HCT116 (cell line): ENCODE measurements at regions not wholly inside any gene's neighbourhood (a gene's known extent, or its start where the extent isn't known, plus 50 kb on each side); places are given as distances from the start of the nearest gene placed in this dataset.

Source experiments
- ATAC-seq: fragments of 200-7000 bp; cut with Tn5 transposase; 2 replicates; pipeline ENCODE4 v1.9.1; 2020; ENCODE audit warnings: mild to moderate bottlenecking, moderate library complexity
- BruUV-seq: library from RNA; stranded (reverse); fragments of 400-500 nt; replicated peaks from 2 replicates; lab custom pipeline; 2021; lab: Mats Ljungman, UMichigan
- CTCF ChIA-PET: fragments of 300-600 bp; sonication (Branson Sonifier 250); formaldehyde crosslinking; loops from one replicate; lab custom pipeline; 2021; ENCODE audit warnings: antibody characterized with exemption; lab: Charles Lee
- POLR2A ChIA-PET: fragments of 300-600, 350-600 bp; sonication (Branson Sonifier 250); formaldehyde crosslinking; loops from one replicate; lab custom pipeline; 2021; ENCODE audit warnings: antibody characterized with exemption; lab: Charles Lee
- RAD21 ChIA-PET, 2 experiments: fragments of 300-600 bp; sonication (Branson Sonifier 250); formaldehyde crosslinking; loops; one replicate each; lab custom pipeline; 2023; ENCODE audit warnings: low total read pairs in 2 of 2; ENCODE audit not compliant: uncharacterized antibody in 2 of 2, unreplicated experiment in 2 of 2, low non-redundant PET in 1 of 2; lab: Charles Lee
- DNase-seq: peaks from one replicate; pipeline ENCODE4 v3.0.0-alpha.2; 2010; ENCODE audit warnings: low read depth, low spot score
- H2AFZ ChIP-seq: fragments of 200-600 bp; shearing (Covaris generic), sonication (generic); 2 replicates; pipeline ENCODE4 v1.6.1; 2017; ENCODE audit warnings: low read depth, mixed run types, mixed read lengths, antibody characterized with exemption, low read length; ENCODE audit not compliant: poor library complexity, severe bottlenecking
- H3K27ac ChIP-seq: 2 replicates; pipeline ENCODE4 v1.5.1; 2012; ENCODE audit warnings: low read depth, low read length
- H3K27me3 ChIP-seq: fragments of 200-600 bp; sonication (generic); 2 replicates; pipeline ENCODE4 v1.6.1; 2016; ENCODE audit warnings: mixed run types, low read length, mixed read lengths; ENCODE audit not compliant: insufficient read depth
- H3K36me3 ChIP-seq, 2 experiments: fragments of 200-500 bp in 1 of 2; fragments of 200-600 bp in 1 of 2; sonication (Bioruptor generic) in 1 of 2; sonication (generic) in 1 of 2; 2 replicates each; pipeline versions ENCODE4 v1.5.1 to v1.6.1; 2014 to 2016; ENCODE audit warnings: low read length in 2 of 2, inconsistent platforms in 1 of 2, mixed read lengths in 1 of 2, mixed run types in 1 of 2; ENCODE audit not compliant: insufficient read depth in 2 of 2, control insufficient read depth in 1 of 2
- H3K4me1 ChIP-seq, 2 experiments: fragments of 200-600 bp in 1 of 2; sonication (generic) in 1 of 2; 2 replicates each; pipeline versions ENCODE4 v1.5.1 to v1.6.1; 2012 to 2017; ENCODE audit warnings: low read length in 2 of 2, inconsistent platforms in 1 of 2, mild to moderate bottlenecking in 1 of 2, mixed read lengths in 1 of 2, mixed run types in 1 of 2, moderate library complexity in 1 of 2; ENCODE audit not compliant: insufficient read depth in 2 of 2, control insufficient read depth in 1 of 2
- H3K4me2 ChIP-seq: fragments of 200-600 bp; sonication (generic); 2 replicates; pipeline ENCODE4 v1.6.1; 2017; ENCODE audit warnings: mixed run types, low read length, mixed read lengths
- H3K4me3 ChIP-seq, 2 experiments: fragments of 200-600 bp in 1 of 2; sonication (generic) in 1 of 2; replicated peaks in 1 of 2; 2 replicates each; pipeline ENCODE4 v1.5.1; 2011 to 2016; ENCODE audit warnings: low read length in 2 of 2, control low read depth in 1 of 2, low read depth in 1 of 2, mild to moderate bottlenecking in 1 of 2, mixed read lengths in 1 of 2, mixed run types in 1 of 2
- H3K79me2 ChIP-seq: fragments of 200-600 bp; sonication (generic); 2 replicates; pipeline ENCODE4 v1.6.1; 2017; ENCODE audit warnings: mild to moderate bottlenecking, mixed run types, low read length, moderate library complexity, mixed read lengths; ENCODE audit not compliant: insufficient read depth
- H3K9ac ChIP-seq: fragments of 200-600 bp; sonication (generic); 2 replicates; pipeline ENCODE4 v1.6.1; 2016; ENCODE audit warnings: low read length, mixed read lengths
- H3K9me2 ChIP-seq: fragments of 200-600 bp; sonication (generic), shearing (Covaris generic); 2 replicates; pipeline ENCODE4 v1.6.1; 2017; ENCODE audit warnings: mixed run types, mild to moderate bottlenecking, moderate library complexity; ENCODE audit not compliant: insufficient read depth
- H3K9me3 ChIP-seq, 2 experiments: fragments of 200-500 bp in 1 of 2; fragments of 200-600 bp in 1 of 2; sonication (Bioruptor generic) in 1 of 2; sonication (generic) in 1 of 2; 2 replicates each; pipeline ENCODE4 v1.6.1; 2014 to 2017; ENCODE audit warnings: low read length in 2 of 2, mixed read lengths in 2 of 2, inconsistent platforms in 1 of 2, low read depth in 1 of 2, mild to moderate bottlenecking in 1 of 2, mixed run types in 1 of 2, moderate library complexity in 1 of 2; ENCODE audit not compliant: control insufficient read depth in 1 of 2, insufficient read depth in 1 of 2
- H4K20me1 ChIP-seq: fragments of 200-600 bp; sonication (generic), shearing (Covaris generic); 2 replicates; pipeline ENCODE4 v1.6.1; 2017; ENCODE audit warnings: mixed run types, mild to moderate bottlenecking, moderate library complexity; ENCODE audit not compliant: insufficient read depth
- CEBPB ChIP-seq: IDR thresholded peaks from 2 replicates; pipeline ENCODE4 v1.6.1; 2012; ENCODE audit warnings: low read depth
- EGR1 ChIP-seq: IDR thresholded peaks from 2 replicates; pipeline ENCODE4 v1.6.1; 2012; ENCODE audit warnings: low read depth
- ELF1 ChIP-seq: IDR thresholded peaks from 2 replicates; pipeline ENCODE4 v1.6.1; 2012; ENCODE audit warnings: low read depth, borderline replicate concordance
- FOSL1 ChIP-seq: IDR thresholded peaks from 2 replicates; pipeline ENCODE4 v1.6.1; 2012; ENCODE audit warnings: low read depth
- JUND ChIP-seq: IDR thresholded peaks from 2 replicates; pipeline ENCODE4 v1.6.1; 2012
- ZNF274 ChIP-seq: fragments of 200-500 bp; sonication (Bioruptor generic); IDR thresholded peaks from 2 replicates; pipeline ENCODE4 v1.6.1; 2014; ENCODE audit warnings: mild to moderate bottlenecking, low read depth, low read length, inconsistent platforms
- intact Hi-C: fragments of 100-400 bp; cut with micrococcal nuclease; formaldehyde crosslinking; loops from 2 replicates; pipeline ENCODE4 v1.10.0; 2022
- TF ChIP-seq, protein P1 (sequence below): IDR thresholded peaks from 2 replicates; pipeline ENCODE4 v1.6.1; 2011; ENCODE audit warnings: mild to moderate bottlenecking, low read length, moderate library complexity; ENCODE audit not compliant: insufficient replicate concordance; ENCODE audit errors: extremely low read depth
- TF ChIP-seq, protein P2 (sequence below), 3 experiments: fragments of 200-600 bp in 1 of 3; sonication (generic) in 1 of 3; IDR thresholded peaks in 2 of 3; conservative IDR thresholded peaks in 1 of 3; 2 replicates each; pipeline ENCODE4 v1.5.1; 2012 to 2017; ENCODE audit warnings: low read depth in 2 of 3, low read length in 2 of 3, antibody characterized with exemption in 1 of 3, borderline replicate concordance in 1 of 3, control low read depth in 1 of 3, mild to moderate bottlenecking in 1 of 3, mixed read lengths in 1 of 3, mixed run types in 1 of 3, moderate library complexity in 1 of 3; ENCODE audit not compliant: insufficient read depth in 1 of 3

- TF ChIP-seq, protein P1, sequence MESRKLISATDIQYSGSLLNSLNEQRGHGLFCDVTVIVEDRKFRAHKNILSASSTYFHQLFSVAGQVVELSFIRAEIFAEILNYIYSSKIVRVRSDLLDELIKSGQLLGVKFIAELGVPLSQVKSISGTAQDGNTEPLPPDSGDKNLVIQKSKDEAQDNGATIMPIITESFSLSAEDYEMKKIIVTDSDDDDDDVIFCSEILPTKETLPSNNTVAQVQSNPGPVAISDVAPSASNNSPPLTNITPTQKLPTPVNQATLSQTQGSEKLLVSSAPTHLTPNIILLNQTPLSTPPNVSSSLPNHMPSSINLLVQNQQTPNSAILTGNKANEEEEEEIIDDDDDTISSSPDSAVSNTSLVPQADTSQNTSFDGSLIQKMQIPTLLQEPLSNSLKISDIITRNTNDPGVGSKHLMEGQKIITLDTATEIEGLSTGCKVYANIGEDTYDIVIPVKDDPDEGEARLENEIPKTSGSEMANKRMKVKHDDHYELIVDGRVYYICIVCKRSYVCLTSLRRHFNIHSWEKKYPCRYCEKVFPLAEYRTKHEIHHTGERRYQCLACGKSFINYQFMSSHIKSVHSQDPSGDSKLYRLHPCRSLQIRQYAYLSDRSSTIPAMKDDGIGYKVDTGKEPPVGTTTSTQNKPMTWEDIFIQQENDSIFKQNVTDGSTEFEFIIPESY, result no peak
- no peak for TF ChIP-seq JUND
- no peak for TF ChIP-seq FOSL1
These were observed 82.2 kb upstream of the THBS1 start (continued) for GRCh38 chr15:39498629-39499028.

DNA sequence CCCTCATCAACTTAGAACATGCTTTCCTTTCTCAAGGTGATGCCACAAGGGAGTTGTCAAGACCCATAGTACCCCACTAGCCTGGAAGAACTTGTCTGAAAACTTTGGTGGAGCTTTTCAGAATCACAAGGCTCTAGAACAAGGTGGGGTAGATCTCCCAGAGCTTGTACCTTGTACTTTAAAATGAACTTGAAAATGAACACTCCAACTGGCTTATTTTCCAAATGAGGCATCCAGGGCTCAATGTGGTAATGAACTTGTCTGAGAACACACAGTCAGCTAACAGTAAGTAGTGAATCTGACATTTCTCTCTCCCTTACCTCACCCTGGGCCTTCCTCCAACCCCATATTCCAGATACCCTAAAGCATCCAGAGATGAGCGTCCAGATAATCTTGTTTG lies 81.8 kb upstream of the THBS1 start:
- ATAC-seq, result no peak
- Histone ChIP-seq H3K27ac (no peak overlapping the region), H3K9me2 (no peaks in the 10 kb centered on the region), H3K4me3 (no peak overlapping the region), H3K4me2 (no peak overlapping the region), H3K9me3 (no peaks in the 10 kb centered on the region), H3K27me3 (0 out of 2 replicates have a peak, but pooled peaks cover 3% of the 10 kb centered on the region), H2AFZ (no peak overlapping the region), H4K20me1 (no peaks in the 10 kb centered on the region), H3K9ac (no peak overlapping the region), H3K79me2 (no peaks in the 10 kb centered on the region), H3K4me1 (no peaks in the 10 kb centered on the region)
- BruUV-seq, result no TSS peak
- RAD21 ChIA-PET, result no interaction called here
- intact Hi-C loops, result no loop called here
- DNase-seq, result no peak
- CTCF ChIA-PET, result no interaction called here
- no peak for TF ChIP-seq ELF1
- TF ChIP-seq JUND, result no peak
- no peak for TF ChIP-seq EGR1
- no peak for TF ChIP-seq CEBPB
- no peak for TF ChIP-seq ZNF274
- TF ChIP-seq, protein P2, sequence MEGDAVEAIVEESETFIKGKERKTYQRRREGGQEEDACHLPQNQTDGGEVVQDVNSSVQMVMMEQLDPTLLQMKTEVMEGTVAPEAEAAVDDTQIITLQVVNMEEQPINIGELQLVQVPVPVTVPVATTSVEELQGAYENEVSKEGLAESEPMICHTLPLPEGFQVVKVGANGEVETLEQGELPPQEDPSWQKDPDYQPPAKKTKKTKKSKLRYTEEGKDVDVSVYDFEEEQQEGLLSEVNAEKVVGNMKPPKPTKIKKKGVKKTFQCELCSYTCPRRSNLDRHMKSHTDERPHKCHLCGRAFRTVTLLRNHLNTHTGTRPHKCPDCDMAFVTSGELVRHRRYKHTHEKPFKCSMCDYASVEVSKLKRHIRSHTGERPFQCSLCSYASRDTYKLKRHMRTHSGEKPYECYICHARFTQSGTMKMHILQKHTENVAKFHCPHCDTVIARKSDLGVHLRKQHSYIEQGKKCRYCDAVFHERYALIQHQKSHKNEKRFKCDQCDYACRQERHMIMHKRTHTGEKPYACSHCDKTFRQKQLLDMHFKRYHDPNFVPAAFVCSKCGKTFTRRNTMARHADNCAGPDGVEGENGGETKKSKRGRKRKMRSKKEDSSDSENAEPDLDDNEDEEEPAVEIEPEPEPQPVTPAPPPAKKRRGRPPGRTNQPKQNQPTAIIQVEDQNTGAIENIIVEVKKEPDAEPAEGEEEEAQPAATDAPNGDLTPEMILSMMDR (IDR thresholded peaks at IDR 0.05 in 2 of 3, conservative IDR thresholded peaks at IDR 0.05 in 1 of 3; ENCODE audit: borderline replicate concordance in 1 of 3, insufficient read depth in 1 of 3, low read depth in 2 of 3, low read length in 2 of 3), result no peak
- TF ChIP-seq, all 23 proteins: peak for 0
- POLR2A ChIA-PET, result no interaction called here
- H3K36me3 ChIP-seq, result no peaks in the 10 kb centered on the region
